ENCODE measurements at regions not wholly inside any gene's neighbourhood (a gene's known extent, or its start where the extent isn't known, plus 50 kb on each side); places are given as distances from the start of the nearest gene placed in this dataset.

DNA sequence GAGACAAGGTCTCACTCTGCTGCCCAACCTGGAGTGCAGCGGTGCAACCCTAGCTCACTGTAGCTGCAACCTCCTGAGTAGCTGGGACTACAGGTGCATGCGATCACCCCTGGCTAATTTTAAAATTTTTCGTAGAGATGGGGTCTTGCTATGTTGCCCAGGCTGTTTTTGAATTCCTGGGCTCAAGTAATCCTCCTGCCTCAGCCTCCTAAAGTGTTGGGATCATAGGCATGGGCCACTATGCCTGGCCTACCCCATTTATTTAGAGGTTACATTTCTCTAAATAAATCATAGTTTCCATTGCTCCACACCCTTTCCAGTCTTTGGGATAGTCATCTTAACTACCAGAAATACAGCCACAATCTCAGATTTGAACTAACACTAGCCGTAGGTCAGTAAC, 134.7 kb upstream of the CITED2 start:
- no peaks in the 10 kb centered on the region for H3K9me3 ChIP-seq
- WGBS: 93% methylated on average over 4 of the region's 4 CpGs
- no peak overlapping the region for H3K27ac ChIP-seq
- H3K27me3 ChIP-seq (replicated peaks; ENCODE audit: insufficient read depth): no peaks in the 10 kb centered on the region
- H3K4me1 ChIP-seq (replicated peaks): no peaks in the 10 kb centered on the region
- intact Hi-C loops (cut with DNase I): no loop called here
- H3K4me3 ChIP-seq: no peak overlapping the region
- H3K36me3 ChIP-seq: no peaks in the 10 kb centered on the region
- no peak for DNase-seq (ENCODE audit: low spot score)
- TF ChIP-seq, protein P1, sequence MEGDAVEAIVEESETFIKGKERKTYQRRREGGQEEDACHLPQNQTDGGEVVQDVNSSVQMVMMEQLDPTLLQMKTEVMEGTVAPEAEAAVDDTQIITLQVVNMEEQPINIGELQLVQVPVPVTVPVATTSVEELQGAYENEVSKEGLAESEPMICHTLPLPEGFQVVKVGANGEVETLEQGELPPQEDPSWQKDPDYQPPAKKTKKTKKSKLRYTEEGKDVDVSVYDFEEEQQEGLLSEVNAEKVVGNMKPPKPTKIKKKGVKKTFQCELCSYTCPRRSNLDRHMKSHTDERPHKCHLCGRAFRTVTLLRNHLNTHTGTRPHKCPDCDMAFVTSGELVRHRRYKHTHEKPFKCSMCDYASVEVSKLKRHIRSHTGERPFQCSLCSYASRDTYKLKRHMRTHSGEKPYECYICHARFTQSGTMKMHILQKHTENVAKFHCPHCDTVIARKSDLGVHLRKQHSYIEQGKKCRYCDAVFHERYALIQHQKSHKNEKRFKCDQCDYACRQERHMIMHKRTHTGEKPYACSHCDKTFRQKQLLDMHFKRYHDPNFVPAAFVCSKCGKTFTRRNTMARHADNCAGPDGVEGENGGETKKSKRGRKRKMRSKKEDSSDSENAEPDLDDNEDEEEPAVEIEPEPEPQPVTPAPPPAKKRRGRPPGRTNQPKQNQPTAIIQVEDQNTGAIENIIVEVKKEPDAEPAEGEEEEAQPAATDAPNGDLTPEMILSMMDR (IDR thresholded peaks at IDR 0.05): no peak
- TF ChIP-seq POLR2A (IDR thresholded peaks at IDR 0.05): no peak
- TF ChIP-seq POLR2AphosphoS5 (IDR thresholded peaks at IDR 0.05): no peak

DNA sequence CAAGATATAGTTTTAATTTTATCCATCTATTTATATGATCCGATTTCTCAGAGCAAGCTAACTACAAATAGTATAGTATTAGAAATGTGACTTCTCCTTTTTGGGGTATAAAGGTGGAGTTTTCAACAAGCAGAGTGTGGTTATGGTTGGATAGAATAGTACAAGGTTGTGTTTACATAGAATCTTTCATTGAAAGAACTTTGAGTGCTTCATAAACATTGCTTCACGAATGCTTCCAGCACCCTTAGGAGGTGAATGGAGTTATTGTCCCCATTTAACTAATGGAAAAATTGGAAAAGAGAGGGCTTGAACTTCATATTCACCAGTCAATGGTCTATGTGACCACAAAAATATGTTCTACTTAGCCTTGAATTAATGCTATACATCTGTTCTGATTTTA, 134.1 kb upstream of the CITED2 start:
- H3K27ac ChIP-seq: no peak overlapping the region
- no peaks in the 10 kb centered on the region for H3K36me3 ChIP-seq
- no peaks in the 10 kb centered on the region for H3K4me1 ChIP-seq (replicated peaks)
- TF ChIP-seq POLR2A (IDR thresholded peaks at IDR 0.05) (no peak), POLR2AphosphoS5 (IDR thresholded peaks at IDR 0.05) (no peak)
- TF ChIP-seq, protein P1 (IDR thresholded peaks at IDR 0.05): no peak
- H3K27me3 ChIP-seq (replicated peaks; ENCODE audit: insufficient read depth): no peaks in the 10 kb centered on the region
- H3K9me3 ChIP-seq: no peaks in the 10 kb centered on the region
- WGBS: 68% methylated on average over 2 of the region's 2 CpGs
- H3K4me3 ChIP-seq: no peak overlapping the region
- intact Hi-C loops (cut with DNase I): no loop called here
- no peak for DNase-seq (ENCODE audit: low spot score)

DNA sequence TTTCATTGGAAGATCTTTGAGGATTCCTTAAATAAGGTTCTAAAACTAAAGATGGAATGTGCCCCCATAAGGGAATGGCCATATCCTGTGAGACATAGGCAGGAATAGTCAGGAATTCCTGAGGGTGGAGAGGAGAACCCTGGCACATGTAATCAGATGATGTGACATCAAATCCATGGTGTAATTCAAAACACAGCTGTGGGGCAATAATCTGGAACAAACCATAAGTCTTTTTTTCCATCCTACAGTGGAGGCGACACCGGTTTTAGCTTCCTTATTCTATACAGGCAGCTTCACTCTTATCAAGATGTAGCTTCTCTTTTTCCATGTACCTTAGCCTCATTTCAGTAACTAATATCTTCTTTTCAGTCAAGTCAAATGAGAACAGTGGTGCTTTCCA, 133.6 kb upstream of the CITED2 start:
- intact Hi-C loops (cut with DNase I): no loop called here
- no peak overlapping the region for H3K27ac ChIP-seq
- H3K36me3 ChIP-seq: no peaks in the 10 kb centered on the region
- no peaks in the 10 kb centered on the region for H3K9me3 ChIP-seq
- no peaks in the 10 kb centered on the region for H3K27me3 ChIP-seq (replicated peaks; ENCODE audit: insufficient read depth)
- no peak for DNase-seq (ENCODE audit: low spot score)
- H3K4me1 ChIP-seq (replicated peaks): no peaks in the 10 kb centered on the region
- 87% methylated on average over 2 of the region's 2 CpGs for WGBS
- H3K4me3 ChIP-seq: no peak overlapping the region
- TF ChIP-seq POLR2AphosphoS5 (IDR thresholded peaks at IDR 0.05): no peak
- TF ChIP-seq, protein P1 (IDR thresholded peaks at IDR 0.05): no peak
- no peak for TF ChIP-seq POLR2A (IDR thresholded peaks at IDR 0.05)

DNA sequence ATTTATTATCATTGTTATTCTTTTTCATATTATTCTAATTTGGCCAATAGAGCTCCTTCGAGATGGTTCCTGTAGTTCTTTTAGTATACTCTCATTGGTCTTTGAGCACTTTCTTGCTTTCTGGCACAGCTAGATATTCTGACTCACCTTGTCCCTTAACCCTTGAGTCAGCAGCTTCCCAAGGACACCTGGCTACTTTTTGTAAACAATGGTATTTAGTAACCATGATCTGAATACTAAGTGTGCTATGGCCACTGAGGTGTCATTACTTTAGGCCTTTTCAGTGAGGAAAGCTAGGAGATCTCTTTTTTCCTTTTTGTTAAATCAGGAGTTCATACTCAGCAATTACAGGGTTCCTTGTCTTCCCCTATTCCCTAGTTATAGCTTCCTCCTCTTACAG, 126.5 kb upstream of the CITED2 start:
- Histone ChIP-seq H3K27ac (no peak overlapping the region), H3K4me3 (no peak overlapping the region), H3K27me3 (replicated peaks; ENCODE audit: insufficient read depth) (no peaks in the 10 kb centered on the region), H3K4me1 (replicated peaks) (no peaks in the 10 kb centered on the region), H3K36me3 (no peaks in the 10 kb centered on the region), H3K9me3 (no peaks in the 10 kb centered on the region)
- intact Hi-C loops (cut with DNase I): no loop called here
- TF ChIP-seq, protein P1 (IDR thresholded peaks at IDR 0.05): no peak
- TF ChIP-seq POLR2AphosphoS5 (IDR thresholded peaks at IDR 0.05): no peak
- TF ChIP-seq POLR2A (IDR thresholded peaks at IDR 0.05): no peak
- no peak for DNase-seq (ENCODE audit: low spot score)
- 96% methylated on average over 1 of the region's 1 CpG for WGBS

DNA sequence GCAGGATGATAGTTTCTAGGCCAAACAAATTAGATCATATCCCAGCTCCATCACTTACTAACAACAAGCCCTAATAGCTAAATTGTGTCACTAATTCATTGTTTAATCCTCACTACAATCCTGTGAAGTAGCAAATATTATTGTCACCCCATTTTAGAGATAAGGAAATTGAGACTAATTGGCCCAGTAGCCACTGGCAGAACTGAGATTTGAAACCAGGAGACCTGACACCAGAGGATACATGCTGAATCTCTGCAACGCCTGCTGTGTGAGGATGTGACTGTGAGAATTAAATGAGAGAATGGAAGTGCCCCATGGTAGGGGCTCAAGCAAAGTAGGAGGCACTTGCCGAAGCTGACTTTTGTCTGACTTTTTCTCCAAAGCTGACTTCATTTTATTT, 124.3 kb upstream of the CITED2 start:
- intact Hi-C loops (cut with DNase I): no loop called here
- 98% methylated on average over 2 of the region's 2 CpGs for WGBS
- no peaks in the 10 kb centered on the region for H3K9me3 ChIP-seq
- H3K4me3 ChIP-seq: no peak overlapping the region
- no peaks in the 10 kb centered on the region for H3K4me1 ChIP-seq (replicated peaks)
- TF ChIP-seq POLR2AphosphoS5 (IDR thresholded peaks at IDR 0.05) (no peak), POLR2A (IDR thresholded peaks at IDR 0.05) (no peak)
- TF ChIP-seq, protein P1 (IDR thresholded peaks at IDR 0.05): no peak
- no peaks in the 10 kb centered on the region for H3K36me3 ChIP-seq
- H3K27ac ChIP-seq: no peak overlapping the region
- no peak for DNase-seq (ENCODE audit: low spot score)
- no peaks in the 10 kb centered on the region for H3K27me3 ChIP-seq (replicated peaks; ENCODE audit: insufficient read depth)
